Neural cell (in vitro differentiated cells): ENCODE measurements at regions not wholly inside any gene's neighbourhood (a gene's known extent, or its start where the extent isn't known, plus 50 kb on each side); places are given as distances from the start of the nearest gene placed in this dataset.

Experiments used
- H2AFZ ChIP-seq: fragments of 200-600, 300-800 bp; sonication (generic), shearing (Covaris generic); 2 replicates; pipeline ENCODE4 v1.6.0; 2014; ENCODE audit warnings: low read depth, mild to moderate bottlenecking, antibody characterized with exemption, low read length, moderate library complexity
- H3F3A ChIP-seq: fragments of 200-600 bp; shearing (Covaris generic); 2 replicates; pipeline ENCODE4 v1.6.1; 2016; ENCODE audit warnings: mild to moderate bottlenecking, moderate library complexity, mixed read lengths, antibody characterized with exemption, low read length; ENCODE audit not compliant: insufficient read depth, poor library complexity, severe bottlenecking
- H3K27ac ChIP-seq: fragments of 200-600, 300-800 bp; sonication (generic), shearing (Covaris generic); 2 replicates; pipeline ENCODE4 v1.5.1; 2014; ENCODE audit warnings: mild to moderate bottlenecking, low read length, moderate library complexity
- H3K27me3 ChIP-seq: fragments of 300-800, 200-600 bp; sonication (generic), shearing (Covaris generic); 2 replicates; pipeline ENCODE4 v1.6.0; 2014; ENCODE audit warnings: mild to moderate bottlenecking, low read depth, low read length, moderate library complexity; ENCODE audit not compliant: insufficient read depth
- H3K36me3 ChIP-seq: fragments of 300-800, 200-600 bp; sonication (generic), shearing (Covaris generic); 2 replicates; pipeline ENCODE4 v1.5.1; 2014; ENCODE audit warnings: mild to moderate bottlenecking, antibody characterized with exemption, low read length, moderate library complexity; ENCODE audit not compliant: insufficient read depth
- H3K4me2 ChIP-seq: fragments of 300-800, 200-600 bp; sonication (generic), shearing (Covaris generic); 2 replicates; pipeline ENCODE4 v1.6.0; 2014; ENCODE audit warnings: mild to moderate bottlenecking, low read length
- H3K4me3 ChIP-seq: fragments of 300-800, 200-600 bp; sonication (generic), shearing (Covaris generic); 2 replicates; pipeline ENCODE4 v1.5.1; 2014; ENCODE audit warnings: mild to moderate bottlenecking, low read length, moderate library complexity
- H3K79me2 ChIP-seq: fragments of 200-600 bp; shearing (Covaris generic); replicated peaks from 2 replicates; pipeline ENCODE4 v1.6.0; 2014; ENCODE audit warnings: mild to moderate bottlenecking, low read length, moderate library complexity; ENCODE audit not compliant: insufficient read depth
- H3K9ac ChIP-seq: fragments of 300-800, 200-600 bp; sonication (generic), shearing (Covaris generic); 2 replicates; pipeline ENCODE4 v1.6.1; 2016; ENCODE audit warnings: mild to moderate bottlenecking, low read length, mixed read lengths
- H3K9me2 ChIP-seq: fragments of 200-600 bp; shearing (Covaris generic); 2 replicates; pipeline ENCODE4 v1.6.1; 2016; ENCODE audit warnings: mild to moderate bottlenecking, low read length, mixed read lengths; ENCODE audit not compliant: insufficient read depth
- H3K9me3 ChIP-seq: fragments of 200-600, 300-800 bp; sonication (generic), shearing (Covaris generic); 2 replicates; pipeline ENCODE4 v1.6.1; 2016; ENCODE audit warnings: mild to moderate bottlenecking, mixed run types, low read length, moderate library complexity, mixed read lengths
- H4K20me1 ChIP-seq: fragments of 200-600 bp; shearing (Covaris generic); 2 replicates; pipeline ENCODE4 v1.6.1; 2016; ENCODE audit warnings: mild to moderate bottlenecking, mixed run types; ENCODE audit not compliant: insufficient read depth
- CTCF ChIP-seq: fragments of 450-650 bp; IDR thresholded peaks from 2 replicates; pipeline ENCODE4 v1.5.1; 2014; ENCODE audit warnings: antibody characterized with exemption, mild to moderate bottlenecking, moderate library complexity; ENCODE audit not compliant: poor library complexity, severe bottlenecking
- EP300 ChIP-seq: fragments of 450-650 bp; conservative IDR thresholded peaks from 2 replicates; pipeline ENCODE4 v1.6.1; 2014; ENCODE audit warnings: antibody characterized with exemption, mild to moderate bottlenecking, moderate library complexity; ENCODE audit not compliant: poor library complexity, severe bottlenecking
- EZH2 ChIP-seq: fragments of 200-600, 300-800 bp; shearing (Covaris generic), sonication (generic); IDR thresholded peaks from 2 replicates; pipeline ENCODE4 v1.6.1; 2014; ENCODE audit warnings: antibody characterized with exemption, low read length, borderline replicate concordance, mild to moderate bottlenecking; ENCODE audit not compliant: insufficient read depth, poor library complexity, severe bottlenecking
- MXI1 ChIP-seq: fragments of 450-650 bp; conservative IDR thresholded peaks from 2 replicates; pipeline ENCODE4 v1.6.1; 2014; ENCODE audit warnings: antibody characterized with exemption, mild to moderate bottlenecking; ENCODE audit not compliant: poor library complexity, severe bottlenecking
- POLR2AphosphoS5 ChIP-seq: IDR thresholded peaks from 2 replicates; pipeline ENCODE4 v1.6.1; 2012
- RAD21 ChIP-seq: fragments of 450-650 bp; conservative IDR thresholded peaks from 2 replicates; pipeline ENCODE4 v1.6.1; 2014; ENCODE audit warnings: antibody characterized with exemption, mild to moderate bottlenecking, moderate library complexity
- REST ChIP-seq: IDR thresholded peaks from 2 replicates; pipeline ENCODE4 v1.6.1; 2012; ENCODE audit warnings: borderline replicate concordance
- SMC3 ChIP-seq: fragments of 450-650 bp; conservative IDR thresholded peaks from 2 replicates; pipeline ENCODE4 v1.6.1; 2014; ENCODE audit warnings: antibody characterized with exemption, mild to moderate bottlenecking, moderate library complexity; ENCODE audit not compliant: poor library complexity
- TAF1 ChIP-seq: IDR thresholded peaks from 2 replicates; pipeline ENCODE4 v1.6.1; 2012; ENCODE audit warnings: low read depth

- TF ChIP-seq SMC3 (no peak), EP300 (peak; percentile 48), POLR2AphosphoS5 (no peak)
- Histone ChIP-seq H2AFZ (no peak overlapping the region), H3K9me3 (no peaks in the 10 kb centered on the region), H4K20me1 (no peaks in the 10 kb centered on the region), H3F3A (no peaks in the 10 kb centered on the region), H3K9me2 (no peaks in the 10 kb centered on the region), H3K9ac (no peak overlapping the region), H3K4me3 (no peak overlapping the region), H3K4me2 (no peak overlapping the region), H3K27ac (no peak overlapping the region), H3K27me3 (no peaks in the 10 kb centered on the region), H3K79me2 (no peaks in the 10 kb centered on the region), H3K36me3 (no peaks in the 10 kb centered on the region)
These were observed 362.4 kb downstream of the ADRA2A start for GRCh38 chr10:111439034-111439842.

GRCh38 chr10:111440501-111440900 is 363.7 kb downstream of the ADRA2A start:
- H3K9ac ChIP-seq, result no peak overlapping the region
- H4K20me1 ChIP-seq, result no peaks in the 10 kb centered on the region
- no peak overlapping the region for H2AFZ ChIP-seq
- no peaks in the 10 kb centered on the region for H3K36me3 ChIP-seq
- no peaks in the 10 kb centered on the region for H3K79me2 ChIP-seq
- H3K9me2 ChIP-seq, result no peaks in the 10 kb centered on the region
- H3K9me3 ChIP-seq, result no peaks in the 10 kb centered on the region
- no peak overlapping the region for H3K4me2 ChIP-seq
- no peaks in the 10 kb centered on the region for H3K27me3 ChIP-seq
- no peak overlapping the region for H3K4me3 ChIP-seq
- H3K27ac ChIP-seq, result no peak overlapping the region
- TF ChIP-seq POLR2AphosphoS5 (no peak), RAD21 (no peak), SMC3 (no peak), EP300 (no peak), EZH2 (no peak), TAF1 (no peak), CTCF (no peak)
- no peaks in the 10 kb centered on the region for H3F3A ChIP-seq

GRCh38 chr10:111445667-111446066 is 368.8 kb downstream of the ADRA2A start:
- H3K27ac ChIP-seq, result no peak overlapping the region
- no peaks in the 10 kb centered on the region for H3K9me2 ChIP-seq
- no peak for TF ChIP-seq MXI1
- no peak for TF ChIP-seq REST
- TF ChIP-seq RAD21, result no peak
- no peak for TF ChIP-seq EZH2
- no peak for TF ChIP-seq EP300
- no peak for TF ChIP-seq SMC3
- no peak for TF ChIP-seq POLR2AphosphoS5
- TF ChIP-seq CTCF, result no peak
- TF ChIP-seq TAF1, result no peak
- H4K20me1 ChIP-seq, result no peaks in the 10 kb centered on the region
- H3K36me3 ChIP-seq, result no peaks in the 10 kb centered on the region
- H3F3A ChIP-seq, result no peaks in the 10 kb centered on the region
- no peaks in the 10 kb centered on the region for H3K9me3 ChIP-seq
- no peaks in the 10 kb centered on the region for H3K27me3 ChIP-seq
- no peak overlapping the region for H2AFZ ChIP-seq
- no peaks in the 10 kb centered on the region for H3K79me2 ChIP-seq
- H3K4me2 ChIP-seq, result no peak overlapping the region
- H3K4me3 ChIP-seq, result no peak overlapping the region
- no peak overlapping the region for H3K9ac ChIP-seq
